ENCODE measurements at regions not wholly inside any gene's neighbourhood (a gene's known extent, or its start where the extent isn't known, plus 50 kb on each side); places are given as distances from the start of the nearest gene placed in this dataset.

GRCh38 chrX:28042260-28042659, 61.0 kb upstream of the DCAF8L1 start:
- Histone ChIP-seq H3K4me2 (ENCODE audit: low read length) (no peak overlapping the region), H4K5ac (ENCODE audit: low read length) (no peak overlapping the region), H3K79me1 (ENCODE audit: low read length) (no peaks in the 10 kb centered on the region), H3K36me3 (ENCODE audit: control insufficient read depth, insufficient read depth, low read length) (no peaks in the 10 kb centered on the region), H3K79me2 (ENCODE audit: control insufficient read depth, insufficient read depth, low read length) (no peaks in the 10 kb centered on the region), H3K4me3 (ENCODE audit: low read length) (no peak overlapping the region), H4K8ac (ENCODE audit: low read depth, low read length) (no peak overlapping the region), H2AK5ac (ENCODE audit: low read length) (no peak overlapping the region), H2BK120ac (ENCODE audit: low read depth, low read length) (no peak overlapping the region), H3K18ac (ENCODE audit: low read length) (no peak overlapping the region), H2BK15ac (replicated peaks; ENCODE audit: low read depth) (no peak overlapping the region), H2BK5ac (ENCODE audit: low read length) (no peak overlapping the region), H3K56ac (ENCODE audit: low read length) (no peak overlapping the region), H3K4me1 (ENCODE audit: control insufficient read depth, low read depth, low read length) (no peaks in the 10 kb centered on the region), H3K23ac (ENCODE audit: low read length) (no peak overlapping the region), H3K27ac (ENCODE audit: low read depth, low read length) (no peak overlapping the region), H3K9ac (ENCODE audit: low read length) (no peak overlapping the region), H3K4ac (ENCODE audit: low read depth, low read length) (no peak overlapping the region), H3K27me3 (ENCODE audit: insufficient read depth, low read length, poor library complexity) (no peaks in the 10 kb centered on the region)
- WGBS (ENCODE audit: extremely low coverage, insufficient coverage, low lambda C conversion rate): no CpG with 5 or more reads among the region's 16 CpGs
- no peak for DNase-seq

GRCh38 chrX:28039258-28039657, 58.0 kb upstream of the DCAF8L1 start:
- no peak overlapping the region for H3K27ac ChIP-seq (ENCODE audit: low read depth, low read length)
- no peak overlapping the region for H3K4me3 ChIP-seq (ENCODE audit: low read length)
- H2BK15ac ChIP-seq (replicated peaks; ENCODE audit: low read depth): no peak overlapping the region
- no peaks in the 10 kb centered on the region for H3K79me2 ChIP-seq (ENCODE audit: control insufficient read depth, insufficient read depth, low read length)
- no peak overlapping the region for H3K9ac ChIP-seq (ENCODE audit: low read length)
- no peak overlapping the region for H2AK5ac ChIP-seq (ENCODE audit: low read length)
- no peak overlapping the region for H3K4ac ChIP-seq (ENCODE audit: low read depth, low read length)
- no peaks in the 10 kb centered on the region for H3K27me3 ChIP-seq (ENCODE audit: insufficient read depth, low read length, poor library complexity)
- H3K4me2 ChIP-seq (ENCODE audit: low read length): no peak overlapping the region
- no peak overlapping the region for H3K56ac ChIP-seq (ENCODE audit: low read length)
- H3K79me1 ChIP-seq (ENCODE audit: low read length): no peaks in the 10 kb centered on the region
- no peaks in the 10 kb centered on the region for H3K36me3 ChIP-seq (ENCODE audit: control insufficient read depth, insufficient read depth, low read length)
- no peak overlapping the region for H3K18ac ChIP-seq (ENCODE audit: low read length)
- H2BK5ac ChIP-seq (ENCODE audit: low read length): no peak overlapping the region
- WGBS (ENCODE audit: extremely low coverage, insufficient coverage, low lambda C conversion rate): no CpG with 5 or more reads among the region's 8 CpGs
- H4K8ac ChIP-seq (ENCODE audit: low read depth, low read length): no peak overlapping the region
- no peak for DNase-seq
- H3K23ac ChIP-seq (ENCODE audit: low read length): no peak overlapping the region
- no peaks in the 10 kb centered on the region for H3K4me1 ChIP-seq (ENCODE audit: control insufficient read depth, low read depth, low read length)
- H4K5ac ChIP-seq (ENCODE audit: low read length): no peak overlapping the region
- no peak overlapping the region for H2BK120ac ChIP-seq (ENCODE audit: low read depth, low read length)
